Panc1 (cell line): ENCODE measurements at regions not wholly inside any gene's neighbourhood (a gene's known extent, or its start where the extent isn't known, plus 50 kb on each side); places are given as distances from the start of the nearest gene placed in this dataset.

Source experiments
- CTCF ChIP-seq: fragments of 450-650 bp; IDR thresholded peaks from 2 replicates; pipeline ENCODE4 v1.5.1; 2017; ENCODE audit warnings: mild to moderate bottlenecking
- REST ChIP-seq, 2 experiments: IDR thresholded peaks; 2 replicates each; pipeline ENCODE4 v1.6.1; 2011 to 2012; ENCODE audit warnings: low read depth in 2 of 2, control low read depth in 1 of 2, low read length in 1 of 2, mild to moderate bottlenecking in 1 of 2, moderate library complexity in 1 of 2; ENCODE audit not compliant: insufficient read depth in 1 of 2
- TCF7L2 ChIP-seq: IDR thresholded peaks from 2 replicates; pipeline ENCODE4 v1.6.1; 2011; ENCODE audit warnings: mild to moderate bottlenecking, low read depth, low read length, inconsistent platforms

- TF ChIP-seq TCF7L2, result no peak
- no peak for TF ChIP-seq CTCF
- no peak for TF ChIP-seq REST (IDR thresholded peaks at IDR 0.05; ENCODE audit: insufficient read depth in 1 of 2, low read depth in 2 of 2, low read length in 1 of 2)
Observed at GRCh38 chr2:18464913-18465312, 95.5 kb downstream of the RDH14 start.
